ENCODE measurements at regions not wholly inside any gene's neighbourhood (a gene's known extent, or its start where the extent isn't known, plus 50 kb on each side); places are given as distances from the start of the nearest gene placed in this dataset.

GRCh38 chr6:169902070-169902469 lies 150.6 kb downstream of the ERMARD start:
- WGBS, result 98% methylated on average over 2 of the region's 2 CpGs
- Histone ChIP-seq H2AFZ (ENCODE audit: low read depth, low read length) (no peak overlapping the region), H3K4me3 (ENCODE audit: insufficient read depth in 1 of 2, low read depth in 1 of 2, low read length in 2 of 2) (no peak overlapping the region), H2BK12ac (ENCODE audit: low read length in 2 of 2) (no peak overlapping the region), H4K91ac (ENCODE audit: low read length) (no peak overlapping the region), H2BK5ac (ENCODE audit: low read depth, low read length, poor library complexity, severe bottlenecking) (no peak overlapping the region), H3K9me3 (ENCODE audit: control insufficient read depth, low read length) (peaks cover 3% of the 10 kb centered on the region), H2BK120ac (ENCODE audit: low read depth, low read length) (no peak overlapping the region), H3K4me1 (ENCODE audit: control insufficient read depth, insufficient read depth, low read depth, low read length) (peaks cover 8% of the 10 kb centered on the region), H2AK5ac (ENCODE audit: low read length, severe bottlenecking) (no peak overlapping the region), H3K4me2 (ENCODE audit: low read length, poor library complexity, severe bottlenecking) (no peak overlapping the region), H3K36me3 (ENCODE audit: control insufficient read depth in 1 of 2, insufficient read depth in 2 of 2, low read depth in 1 of 2, low read length in 2 of 2) (no peaks in the 10 kb centered on the region), H3K4ac (ENCODE audit: low read depth in 1 of 2, low read length in 2 of 2) (no peak overlapping the region), H3K79me1 (replicated peaks; ENCODE audit: low read length, poor library complexity, severe bottlenecking) (no peaks in the 10 kb centered on the region), H3K9ac (ENCODE audit: low read length) (no peak overlapping the region), H2BK15ac (ENCODE audit: low read depth, poor library complexity, severe bottlenecking) (no peak overlapping the region), H4K8ac (ENCODE audit: low read length) (no peak overlapping the region), H3K23ac (ENCODE audit: low read length in 2 of 2) (no peak overlapping the region), H3K14ac (ENCODE audit: low read length in 2 of 2) (no peak overlapping the region), H3K18ac (ENCODE audit: low read depth in 1 of 2, low read length in 2 of 2) (no peak overlapping the region), H3K27ac (ENCODE audit: low read length, poor library complexity, severe bottlenecking) (no peak overlapping the region), H3K27me3 (ENCODE audit: control insufficient read depth in 1 of 2, insufficient read depth in 1 of 2, low read length in 2 of 2) (peaks cover 0 to 6% of the 10 kb centered on the region in 2 experiments)
- DNase-seq, result no peak

GRCh38 chr6:169899481-169900145 lies 148.2 kb downstream of the ERMARD start:
- Histone ChIP-seq H2AFZ (ENCODE audit: low read depth, low read length) (no peak overlapping the region), H3K79me1 (replicated peaks; ENCODE audit: low read length, poor library complexity, severe bottlenecking) (no peaks in the 10 kb centered on the region), H2BK12ac (ENCODE audit: low read length in 2 of 2) (no peak overlapping the region), H3K9me3 (ENCODE audit: control insufficient read depth, low read length) (peaks cover 3% of the 10 kb centered on the region), H2BK120ac (ENCODE audit: low read depth, low read length) (no peak overlapping the region), H3K27me3 (ENCODE audit: control insufficient read depth in 1 of 2, insufficient read depth in 1 of 2, low read length in 2 of 2) (no peaks in the 10 kb centered on the region), H3K18ac (ENCODE audit: low read depth in 1 of 2, low read length in 2 of 2) (no peak overlapping the region), H3K23ac (ENCODE audit: low read length in 2 of 2) (no peak overlapping the region), H4K91ac (ENCODE audit: low read length) (no peak overlapping the region), H2AK5ac (ENCODE audit: low read length, severe bottlenecking) (no peak overlapping the region), H3K4me2 (ENCODE audit: low read length, poor library complexity, severe bottlenecking) (no peak overlapping the region), H3K27ac (ENCODE audit: low read length, poor library complexity, severe bottlenecking) (no peak overlapping the region), H3K4ac (ENCODE audit: low read depth in 1 of 2, low read length in 2 of 2) (no peak overlapping the region), H3K9ac (ENCODE audit: low read length) (no peak overlapping the region), H3K4me1 (ENCODE audit: control insufficient read depth, insufficient read depth, low read depth, low read length) (no peaks in the 10 kb centered on the region), H2BK5ac (ENCODE audit: low read depth, low read length, poor library complexity, severe bottlenecking) (no peak overlapping the region), H3K4me3 (ENCODE audit: insufficient read depth in 1 of 2, low read depth in 1 of 2, low read length in 2 of 2) (no peak overlapping the region), H3K14ac (ENCODE audit: low read length in 2 of 2) (no peak overlapping the region), H4K8ac (ENCODE audit: low read length) (no peak overlapping the region), H2BK15ac (ENCODE audit: low read depth, poor library complexity, severe bottlenecking) (no peak overlapping the region), H3K36me3 (ENCODE audit: control insufficient read depth in 1 of 2, insufficient read depth in 2 of 2, low read depth in 1 of 2, low read length in 2 of 2) (no peaks in the 10 kb centered on the region)
- WGBS, result 88% methylated on average over 24 of the region's 24 CpGs
- no peak for DNase-seq

- H3K23ac ChIP-seq (ENCODE audit: low read length in 2 of 2), result no peak overlapping the region
- no peak overlapping the region for H3K27ac ChIP-seq (ENCODE audit: low read length, poor library complexity, severe bottlenecking)
- no peak overlapping the region for H3K9ac ChIP-seq (ENCODE audit: low read length)
- no peak overlapping the region for H3K18ac ChIP-seq (ENCODE audit: low read depth in 1 of 2, low read length in 2 of 2)
- H3K4me2 ChIP-seq (ENCODE audit: low read length, poor library complexity, severe bottlenecking), result no peak overlapping the region
- H2BK120ac ChIP-seq (ENCODE audit: low read depth, low read length), result no peak overlapping the region
- H3K27me3 ChIP-seq (ENCODE audit: control insufficient read depth in 1 of 2, insufficient read depth in 1 of 2, low read length in 2 of 2), result no peaks in the 10 kb centered on the region
- H3K4me1 ChIP-seq (ENCODE audit: control insufficient read depth, insufficient read depth, low read depth, low read length), result no peaks in the 10 kb centered on the region
- no peak overlapping the region for H2BK12ac ChIP-seq (ENCODE audit: low read length in 2 of 2)
- no peak overlapping the region for H3K14ac ChIP-seq (ENCODE audit: low read length in 2 of 2)
- no peak overlapping the region for H3K4ac ChIP-seq (ENCODE audit: low read depth in 1 of 2, low read length in 2 of 2)
- no peaks in the 10 kb centered on the region for H3K79me1 ChIP-seq (replicated peaks; ENCODE audit: low read length, poor library complexity, severe bottlenecking)
- no peak overlapping the region for H2BK15ac ChIP-seq (ENCODE audit: low read depth, poor library complexity, severe bottlenecking)
- no peak for DNase-seq
- H2AFZ ChIP-seq (ENCODE audit: low read depth, low read length), result no peak overlapping the region
- H4K91ac ChIP-seq (ENCODE audit: low read length), result no peak overlapping the region
- H4K8ac ChIP-seq (ENCODE audit: low read length), result no peak overlapping the region
- no peaks in the 10 kb centered on the region for H3K36me3 ChIP-seq (ENCODE audit: control insufficient read depth in 1 of 2, insufficient read depth in 2 of 2, low read depth in 1 of 2, low read length in 2 of 2)
- 93% methylated on average over 34 of the region's 35 CpGs for WGBS
- no peak overlapping the region for H2AK5ac ChIP-seq (ENCODE audit: low read length, severe bottlenecking)
- no peak overlapping the region for H2BK5ac ChIP-seq (ENCODE audit: low read depth, low read length, poor library complexity, severe bottlenecking)
- H3K9me3 ChIP-seq (ENCODE audit: control insufficient read depth, low read length), result peaks cover 3% of the 10 kb centered on the region
- H3K4me3 ChIP-seq (ENCODE audit: insufficient read depth in 1 of 2, low read depth in 1 of 2, low read length in 2 of 2), result no peak overlapping the region
These were observed 147.5 kb downstream of the ERMARD start for GRCh38 chr6:169898788-169899480.

DNA sequence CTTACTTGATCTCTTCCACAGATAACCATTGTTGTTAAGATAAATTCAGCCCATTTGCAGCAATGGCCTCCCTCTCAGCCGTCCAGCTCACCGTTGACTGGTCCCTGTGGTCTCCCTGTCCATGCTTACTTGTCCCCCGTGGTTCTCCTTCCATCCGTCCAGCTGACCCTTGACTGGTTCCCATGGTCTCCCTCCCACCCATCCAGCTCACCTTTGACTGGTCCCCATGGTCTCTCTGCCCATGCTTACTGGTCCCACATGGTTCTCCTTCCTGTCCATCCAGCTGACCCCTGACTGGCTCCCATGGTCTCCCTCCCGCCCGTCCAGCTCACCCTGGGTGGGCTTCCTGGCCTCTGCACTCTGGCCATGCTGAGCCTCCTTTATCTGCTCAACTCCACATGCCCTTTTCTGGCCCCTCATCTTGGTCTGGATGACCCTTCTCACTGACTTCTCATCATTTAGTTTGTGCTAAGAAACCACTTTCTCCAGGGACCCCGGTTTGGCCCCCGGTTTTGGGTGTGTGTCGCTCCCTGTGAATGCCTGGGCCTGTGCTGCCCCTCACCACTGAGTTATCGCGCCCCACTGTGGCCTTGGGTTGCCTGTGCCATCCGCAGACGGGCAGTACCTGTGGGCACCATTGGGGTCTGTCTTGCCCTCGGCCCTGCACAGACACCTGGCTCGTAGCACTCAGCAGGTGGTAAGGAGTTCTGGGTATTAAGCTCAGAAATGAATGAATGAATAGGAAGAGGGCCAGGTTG lies 146.4 kb downstream of the ERMARD start:
- Histone ChIP-seq H2AFZ (ENCODE audit: low read depth, low read length) (no peak overlapping the region), H3K9ac (ENCODE audit: low read length) (no peak overlapping the region), H3K27ac (ENCODE audit: low read length, poor library complexity, severe bottlenecking) (no peak overlapping the region), H4K91ac (ENCODE audit: low read length) (no peak overlapping the region), H3K27me3 (ENCODE audit: control insufficient read depth in 1 of 2, insufficient read depth in 1 of 2, low read length in 2 of 2) (no peaks in the 10 kb centered on the region), H3K79me1 (replicated peaks; ENCODE audit: low read length, poor library complexity, severe bottlenecking) (no peaks in the 10 kb centered on the region), H3K9me3 (ENCODE audit: control insufficient read depth, low read length) (peaks cover 3% of the 10 kb centered on the region), H3K4me3 (ENCODE audit: insufficient read depth in 1 of 2, low read depth in 1 of 2, low read length in 2 of 2) (no peak overlapping the region), H3K18ac (ENCODE audit: low read depth in 1 of 2, low read length in 2 of 2) (no peak overlapping the region), H2BK15ac (ENCODE audit: low read depth, poor library complexity, severe bottlenecking) (no peak overlapping the region), H3K4me1 (ENCODE audit: control insufficient read depth, insufficient read depth, low read depth, low read length) (no peaks in the 10 kb centered on the region), H3K4me2 (ENCODE audit: low read length, poor library complexity, severe bottlenecking) (no peak overlapping the region), H3K14ac (ENCODE audit: low read length in 2 of 2) (no peak overlapping the region), H4K8ac (ENCODE audit: low read length) (no peak overlapping the region), H2AK5ac (ENCODE audit: low read length, severe bottlenecking) (no peak overlapping the region), H2BK12ac (ENCODE audit: low read length in 2 of 2) (no peak overlapping the region), H2BK120ac (ENCODE audit: low read depth, low read length) (no peak overlapping the region), H3K23ac (ENCODE audit: low read length in 2 of 2) (no peak overlapping the region), H3K4ac (ENCODE audit: low read depth in 1 of 2, low read length in 2 of 2) (no peak overlapping the region), H3K36me3 (ENCODE audit: control insufficient read depth in 1 of 2, insufficient read depth in 2 of 2, low read depth in 1 of 2, low read length in 2 of 2) (no peaks in the 10 kb centered on the region), H2BK5ac (ENCODE audit: low read depth, low read length, poor library complexity, severe bottlenecking) (no peak overlapping the region)
- whole genome bisulfite sequencing, result 85% methylated on average over 15 of the region's 15 CpGs
- no peak for DNase-seq

Data from mesenchymal stem cell (in vitro differentiated cells and primary cell).